ENCODE measurements at regions not wholly inside any gene's neighbourhood (a gene's known extent, or its start where the extent isn't known, plus 50 kb on each side); places are given as distances from the start of the nearest gene placed in this dataset.

GRCh38 chr21:28762357-28762735 is 230.3 kb downstream of the LTN1 start:
- Histone ChIP-seq H3K27me3 (no peaks in the 10 kb centered on the region), H3K27ac (no peak overlapping the region), H3K9me3 (no peaks in the 10 kb centered on the region), H3K4me1 (no peaks in the 10 kb centered on the region), H3K4me3 (no peak overlapping the region), H3K36me3 (no peaks in the 10 kb centered on the region)
- in situ Hi-C loops (cut with MboI; ENCODE audit: low pct_ligation_motif_present in 1 of 4, low pct_unique_long_range_greater_than_20kb in 1 of 4, low sequenced_read_pairs in 3 of 4), result no loop called here
- TF ChIP-seq POLR2AphosphoS5 (IDR thresholded peaks at IDR 0.05), result no peak
- TF ChIP-seq POLR2A (IDR thresholded peaks at IDR 0.05), result no peak
- no peak for DNase-seq
- WGBS, 2 donors (ENCODE audit: low coverage in 1 of 2), result 47 to 88% methylated on average over 1 of the region's 1 CpG
- intact Hi-C loops (cut with DNase I; ENCODE audit: low total_unique reads), result no loop called here

- H3K36me3 ChIP-seq, result no peaks in the 10 kb centered on the region
- 51 to 57% methylated on average over 3 of the region's 3 CpGs for WGBS, 2 donors (ENCODE audit: low coverage in 1 of 2)
- H3K9me3 ChIP-seq, result no peaks in the 10 kb centered on the region
- no peak for DNase-seq
- no peak for TF ChIP-seq POLR2AphosphoS5 (IDR thresholded peaks at IDR 0.05)
- no peaks in the 10 kb centered on the region for H3K4me1 ChIP-seq
- in situ Hi-C loops (cut with MboI; ENCODE audit: low pct_ligation_motif_present in 1 of 4, low pct_unique_long_range_greater_than_20kb in 1 of 4, low sequenced_read_pairs in 3 of 4), result no loop called here
- H3K27me3 ChIP-seq, result no peaks in the 10 kb centered on the region
- H3K27ac ChIP-seq, result no peak overlapping the region
- intact Hi-C loops (cut with DNase I; ENCODE audit: low total_unique reads), result no loop called here
- no peak overlapping the region for H3K4me3 ChIP-seq
Measured at GRCh38 chr21:28761674-28762356, 230.9 kb downstream of the LTN1 start.

DNA sequence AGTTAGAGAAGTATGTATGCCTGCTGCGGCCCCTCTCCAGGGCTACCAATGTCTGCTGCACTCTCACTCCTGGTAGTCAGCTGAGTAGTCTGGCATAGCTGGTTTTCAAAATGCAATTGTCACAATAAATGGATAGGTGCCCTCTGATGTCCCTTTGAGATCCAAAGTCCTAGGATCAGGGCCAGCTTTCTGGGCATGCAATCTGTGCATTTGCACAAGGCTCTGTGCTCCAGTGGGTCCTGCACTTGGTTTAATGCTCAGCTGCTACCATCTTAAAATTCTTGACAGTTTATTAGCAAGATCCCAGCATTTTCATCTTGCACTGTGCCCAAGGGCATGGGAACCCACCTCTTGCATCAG is 233.8 kb downstream of the LTN1 start:
- H3K4me3 ChIP-seq, result no peak overlapping the region
- in situ Hi-C loops (cut with MboI; ENCODE audit: low pct_ligation_motif_present in 1 of 4, low pct_unique_long_range_greater_than_20kb in 1 of 4, low sequenced_read_pairs in 3 of 4), result no loop called here
- no peaks in the 10 kb centered on the region for H3K9me3 ChIP-seq
- no peaks in the 10 kb centered on the region for H3K27me3 ChIP-seq
- H3K36me3 ChIP-seq, result no peaks in the 10 kb centered on the region
- TF ChIP-seq POLR2AphosphoS5 (IDR thresholded peaks at IDR 0.05) (no peak), EP300 (IDR thresholded peaks at IDR 0.05; ENCODE audit: low read depth) (no peak), POLR2A (IDR thresholded peaks at IDR 0.05) (no peak)
- TF ChIP-seq, protein P1, sequence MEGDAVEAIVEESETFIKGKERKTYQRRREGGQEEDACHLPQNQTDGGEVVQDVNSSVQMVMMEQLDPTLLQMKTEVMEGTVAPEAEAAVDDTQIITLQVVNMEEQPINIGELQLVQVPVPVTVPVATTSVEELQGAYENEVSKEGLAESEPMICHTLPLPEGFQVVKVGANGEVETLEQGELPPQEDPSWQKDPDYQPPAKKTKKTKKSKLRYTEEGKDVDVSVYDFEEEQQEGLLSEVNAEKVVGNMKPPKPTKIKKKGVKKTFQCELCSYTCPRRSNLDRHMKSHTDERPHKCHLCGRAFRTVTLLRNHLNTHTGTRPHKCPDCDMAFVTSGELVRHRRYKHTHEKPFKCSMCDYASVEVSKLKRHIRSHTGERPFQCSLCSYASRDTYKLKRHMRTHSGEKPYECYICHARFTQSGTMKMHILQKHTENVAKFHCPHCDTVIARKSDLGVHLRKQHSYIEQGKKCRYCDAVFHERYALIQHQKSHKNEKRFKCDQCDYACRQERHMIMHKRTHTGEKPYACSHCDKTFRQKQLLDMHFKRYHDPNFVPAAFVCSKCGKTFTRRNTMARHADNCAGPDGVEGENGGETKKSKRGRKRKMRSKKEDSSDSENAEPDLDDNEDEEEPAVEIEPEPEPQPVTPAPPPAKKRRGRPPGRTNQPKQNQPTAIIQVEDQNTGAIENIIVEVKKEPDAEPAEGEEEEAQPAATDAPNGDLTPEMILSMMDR (IDR thresholded peaks at IDR 0.05), result no peak
- DNase-seq, result no peak
- H3K4me1 ChIP-seq, result peaks cover 0 to 7% (median 2%) of the 10 kb centered on the region in 4 donors
- intact Hi-C loops (cut with DNase I; ENCODE audit: low total_unique reads), result no loop called here
- H3K27ac ChIP-seq, result no peak overlapping the region
- WGBS, 2 donors (ENCODE audit: low coverage in 1 of 2), result 100% methylated on average over 1 of the region's 1 CpG; no CpG with 5 or more reads in 1 of the 2 donors

DNA sequence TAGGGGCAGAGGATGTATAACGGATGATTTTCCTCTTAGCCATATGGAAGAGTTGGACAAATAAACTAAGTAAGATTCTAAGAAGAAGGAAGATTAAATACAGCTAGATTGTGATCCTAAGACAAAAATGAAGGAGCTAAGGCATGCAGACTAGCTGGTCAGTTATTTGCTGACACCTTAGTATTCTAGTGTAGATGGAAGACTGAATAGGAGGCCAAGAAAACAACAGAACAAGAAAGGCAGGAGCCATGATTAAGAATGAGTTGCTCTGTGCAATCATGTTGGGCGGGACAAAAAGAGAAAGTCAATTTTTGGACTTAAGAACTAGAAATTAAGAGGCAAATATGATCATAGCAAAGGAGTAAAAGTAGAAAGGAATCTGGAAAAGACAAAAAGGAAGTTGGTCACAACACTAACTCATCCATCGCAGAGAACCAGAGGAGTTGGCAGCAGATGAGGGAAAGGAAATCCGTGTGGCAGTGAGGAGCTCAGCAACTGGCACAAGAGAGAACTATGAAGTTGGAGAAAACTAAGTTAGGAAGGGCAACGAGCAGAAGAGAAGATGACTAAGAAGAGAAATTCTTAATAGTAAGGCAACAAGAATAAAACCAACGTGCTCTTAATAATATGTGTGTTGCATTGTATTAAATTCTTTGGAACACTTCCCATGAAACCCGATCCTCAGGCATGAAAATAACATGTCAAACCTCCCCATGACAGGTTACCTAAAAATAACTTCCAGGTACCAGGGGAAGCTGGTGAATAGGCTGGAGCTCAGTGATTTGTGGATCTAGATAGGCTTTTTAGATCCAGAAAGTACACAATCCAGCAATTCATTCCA is 234.4 kb downstream of the LTN1 start:
- Histone ChIP-seq H3K4me3 (no peak overlapping the region), H3K27me3 (no peaks in the 10 kb centered on the region), H3K4me1 (peaks cover 0 to 9% (median 2%) of the 10 kb centered on the region in 4 donors), H3K36me3 (no peaks in the 10 kb centered on the region), H3K9me3 (no peaks in the 10 kb centered on the region), H3K27ac (no peak overlapping the region)
- TF ChIP-seq POLR2A (IDR thresholded peaks at IDR 0.05) (no peak), POLR2AphosphoS5 (IDR thresholded peaks at IDR 0.05) (no peak), EP300 (IDR thresholded peaks at IDR 0.05; ENCODE audit: low read depth) (no peak)
- TF ChIP-seq, protein P1 (IDR thresholded peaks at IDR 0.05), result no peak
- intact Hi-C loops (cut with DNase I; ENCODE audit: low total_unique reads), result no loop called here
- DNase-seq, result no peak
- in situ Hi-C loops (cut with MboI; ENCODE audit: low pct_ligation_motif_present in 1 of 4, low pct_unique_long_range_greater_than_20kb in 1 of 4, low sequenced_read_pairs in 3 of 4), result no loop called here
- 70 to 79% methylated on average over 7 of the region's 7 CpGs for WGBS, 2 donors (ENCODE audit: low coverage in 1 of 2)

DNA sequence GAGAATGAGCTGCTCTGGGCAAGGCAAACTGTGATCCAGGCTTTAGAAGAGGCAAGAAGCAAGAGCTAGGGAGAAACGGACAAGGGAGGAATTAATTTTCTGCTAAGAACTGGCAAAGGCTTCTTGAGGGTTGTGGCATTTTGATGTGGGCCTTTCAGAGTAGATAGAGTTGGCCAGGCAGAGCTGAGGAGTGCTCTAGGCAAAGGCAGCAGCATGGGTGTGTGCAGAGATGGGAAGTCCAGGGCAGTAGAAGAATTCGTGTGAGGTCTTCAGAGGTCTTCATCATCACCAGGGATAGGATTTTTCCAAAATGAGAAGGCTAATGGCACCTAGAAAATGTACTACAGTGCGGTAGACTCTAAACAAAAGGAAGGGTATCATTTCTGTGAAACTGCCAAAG is 237.8 kb downstream of the LTN1 start:
- 47 to 62% methylated on average over 3 of the region's 3 CpGs for WGBS, 2 donors (ENCODE audit: low coverage in 1 of 2)
- H3K4me1 ChIP-seq, result peaks cover 0 to 9% (median 2%) of the 10 kb centered on the region in 4 donors
- no peaks in the 10 kb centered on the region for H3K36me3 ChIP-seq
- no peaks in the 10 kb centered on the region for H3K27me3 ChIP-seq
- H3K27ac ChIP-seq, result peak overlapping the region; percentile 58 to 80 (median 69)
- no peak for DNase-seq
- intact Hi-C loops (cut with DNase I; ENCODE audit: low total_unique reads), result no loop called here
- in situ Hi-C loops (cut with MboI; ENCODE audit: low pct_ligation_motif_present in 1 of 4, low pct_unique_long_range_greater_than_20kb in 1 of 4, low sequenced_read_pairs in 3 of 4), result no loop called here
- no peak overlapping the region for H3K4me3 ChIP-seq
- no peaks in the 10 kb centered on the region for H3K9me3 ChIP-seq
- TF ChIP-seq, protein P1 (IDR thresholded peaks at IDR 0.05), result no peak
- TF ChIP-seq EP300 (IDR thresholded peaks at IDR 0.05; ENCODE audit: low read depth), result no peak
- no peak for TF ChIP-seq POLR2A (IDR thresholded peaks at IDR 0.05)
- no peak for TF ChIP-seq POLR2AphosphoS5 (IDR thresholded peaks at IDR 0.05)

All from transverse colon (tissue), 4 donors.